Cardiac fibroblast (primary cell): ENCODE measurements at regions not wholly inside any gene's neighbourhood (a gene's known extent, or its start where the extent isn't known, plus 50 kb on each side); places are given as distances from the start of the nearest gene placed in this dataset.

Source experiments
- DNase-seq, 2 donors: peaks; one replicate each; pipeline versions ENCODE4 v3.0.0 to v3.0.0-alpha.2; 2010; ENCODE audit warnings: low read depth in 2 of 2
- H3K4me3 ChIP-seq, 2 donors: replicated peaks in 1 of 2; 1 replicate in 1 of 2; 2 replicates in 1 of 2; pipeline ENCODE4 v1.5.1; 2011; ENCODE audit warnings: low read depth in 2 of 2, low read length in 2 of 2, mild to moderate bottlenecking in 2 of 2, moderate library complexity in 1 of 2
- CTCF ChIP-seq: IDR thresholded peaks from one replicate; pipeline ENCODE4 v1.5.1; 2011; ENCODE audit warnings: low read depth, mild to moderate bottlenecking, low read length, inconsistent platforms

- TF ChIP-seq CTCF = no peak
- H3K4me3 ChIP-seq = no peak overlapping the region
- DNase-seq = no peak
These were observed 254.4 kb upstream of the ZMIZ1 start for GRCh38 chr10:78814407-78814806.

- no peak overlapping the region for H3K4me3 ChIP-seq
- no peak for DNase-seq
- no peak for TF ChIP-seq CTCF
These were observed 252.9 kb upstream of the ZMIZ1 start for GRCh38 chr10:78815702-78816334.

GRCh38 chr10:78817361-78817760 is 251.4 kb upstream of the ZMIZ1 start:
- DNase-seq = peak in 1 of 2 donors; percentile 75
- no peak overlapping the region for H3K4me3 ChIP-seq
- TF ChIP-seq CTCF = no peak

- H3K4me3 ChIP-seq = no peak overlapping the region
- TF ChIP-seq CTCF = no peak
These were observed 251.0 kb upstream of the ZMIZ1 start for GRCh38 chr10:78817804-78818203.

GRCh38 chr10:78819361-78820006 is 249.3 kb upstream of the ZMIZ1 start:
- no peak for DNase-seq
- H3K4me3 ChIP-seq = no peak overlapping the region
- no peak for TF ChIP-seq CTCF

More at GRCh38 chr10:78817804-78818203, 251.0 kb upstream of the ZMIZ1 start:
- DNase-seq = no peak

- no peak for TF ChIP-seq CTCF
- no peak for DNase-seq
- no peak overlapping the region for H3K4me3 ChIP-seq
These were observed 248.8 kb upstream of the ZMIZ1 start for GRCh38 chr10:78820007-78820362.
